ENCODE measurements at regions not wholly inside any gene's neighbourhood (a gene's known extent, or its start where the extent isn't known, plus 50 kb on each side); places are given as distances from the start of the nearest gene placed in this dataset.

GRCh38 chr18:56315363-56315762, 323.0 kb downstream of the TXNL1 start:
- TF ChIP-seq GLIS3 (CRISPR knock-in tag; IDR thresholded peaks at IDR 0.05) (no peak), POU6F1 (CRISPR knock-in tag; IDR thresholded peaks at IDR 0.05; ENCODE audit: borderline replicate concordance, low read depth) (no peak), CREB5 (CRISPR knock-in tag; IDR thresholded peaks at IDR 0.05; ENCODE audit: low read depth) (no peak), CSRNP3 (CRISPR knock-in tag; IDR thresholded peaks at IDR 0.05) (no peak), ZFP30 (CRISPR knock-in tag; IDR thresholded peaks at IDR 0.05) (no peak), PPARA (CRISPR knock-in tag; IDR thresholded peaks at IDR 0.05; ENCODE audit: borderline replicate concordance) (no peak)

Data from SK-N-SH treated with all-trans-retinoic acid at 6 μM for 48 hours (cell line).